ENCODE measurements at regions not wholly inside any gene's neighbourhood (a gene's known extent, or its start where the extent isn't known, plus 50 kb on each side); places are given as distances from the start of the nearest gene placed in this dataset.
"Not testable (repeated sequence)": the region's sequence is repeated elsewhere in the genome, so short reads cannot be mapped to it uniquely, and the experiment has no call there.

- H3K4me3 ChIP-seq (ENCODE audit: low read depth, low read length): no peak overlapping the region
- no peak for TF ChIP-seq CTCF (IDR thresholded peaks at IDR 0.05; ENCODE audit: borderline replicate concordance, insufficient read depth, low read depth, low read length)
Measured at GRCh38 chr22:48498526-48499331, 1328.9 kb downstream of the BRD1 start.

GRCh38 chr22:48497743-48498520, 1329.7 kb downstream of the BRD1 start:
- not testable (repeated sequence) for H3K4me3 ChIP-seq (ENCODE audit: low read depth, low read length)

GRCh38 chr22:48496987-48497650, 1330.6 kb downstream of the BRD1 start:
- TF ChIP-seq CTCF (IDR thresholded peaks at IDR 0.05; ENCODE audit: borderline replicate concordance, insufficient read depth, low read depth, low read length): no peak
- no peak overlapping the region for H3K4me3 ChIP-seq (ENCODE audit: low read depth, low read length)

- no peak overlapping the region for H3K4me3 ChIP-seq (ENCODE audit: low read depth, low read length)
- TF ChIP-seq CTCF (IDR thresholded peaks at IDR 0.05; ENCODE audit: borderline replicate concordance, insufficient read depth, low read depth, low read length): no peak
Measured at GRCh38 chr22:48496226-48496845, 1331.3 kb downstream of the BRD1 start.

- no peak overlapping the region for H3K4me3 ChIP-seq (ENCODE audit: low read depth, low read length)
- TF ChIP-seq CTCF (IDR thresholded peaks at IDR 0.05; ENCODE audit: borderline replicate concordance, insufficient read depth, low read depth, low read length): no peak
Measured at GRCh38 chr22:48495751-48496080, 1332.0 kb downstream of the BRD1 start.

GRCh38 chr22:48494968-48495750, 1332.5 kb downstream of the BRD1 start:
- no peak for TF ChIP-seq CTCF (IDR thresholded peaks at IDR 0.05; ENCODE audit: borderline replicate concordance, insufficient read depth, low read depth, low read length)
- H3K4me3 ChIP-seq (ENCODE audit: low read depth, low read length): no peak overlapping the region
